Heart right ventricle (tissue), 16 donors: ENCODE measurements at regions not wholly inside any gene's neighbourhood (a gene's known extent, or its start where the extent isn't known, plus 50 kb on each side); places are given as distances from the start of the nearest gene placed in this dataset.
A peak's percentile ranks its signal among the peaks of the same experiment; 100 is the strongest.

Experiments
- ATAC-seq, 8 donors: fragments of 200-7000 bp; cut with Tn5 transposase; one replicate each; pipeline ENCODE4 v1.9.1; 2020; ENCODE audit warnings: mild to moderate bottlenecking in 8 of 8, moderate library complexity in 8 of 8, moderate number of reproducible peaks in 1 of 8
- DNase-seq, 2 donors: peaks; one replicate each; pipeline ENCODE4 v3.0.0-alpha.2; 2020
- H3K27ac ChIP-seq, 10 donors: fragments of 200-600 bp; sonication (generic) in 2 of 10; one replicate each; pipeline versions ENCODE4 v1.5.0 to v1.8.0; 2020 to 2022; ENCODE audit warnings: mild to moderate bottlenecking in 3 of 10
- H3K27me3 ChIP-seq, 7 donors: fragments of 200-600 bp; one replicate each; pipeline ENCODE4 v1.8.0; 2021 to 2022; ENCODE audit warnings: mild to moderate bottlenecking in 2 of 7
- H3K36me3 ChIP-seq, 9 donors: fragments of 200-600 bp; sonication (generic) in 1 of 9; one replicate each; pipeline versions ENCODE4 v1.5.0 to v1.8.0; 2020 to 2022; ENCODE audit warnings: mild to moderate bottlenecking in 2 of 9
- H3K4me1 ChIP-seq, 9 donors: fragments of 200-600 bp; sonication (generic) in 1 of 9; one replicate each; pipeline versions ENCODE4 v1.5.0 to v1.8.0; 2020 to 2022; ENCODE audit warnings: mild to moderate bottlenecking in 4 of 9
- H3K4me3 ChIP-seq, 10 donors: fragments of 200-600 bp; sonication (generic) in 2 of 10; one replicate each; pipeline versions ENCODE4 v1.5.0 to v1.8.0; 2020 to 2022; ENCODE audit warnings: mild to moderate bottlenecking in 7 of 10, moderate library complexity in 2 of 10
- H3K9me3 ChIP-seq, 11 donors: fragments of 200-600 bp in 10 of 11; sonication (generic) in 2 of 11; one replicate each; pipeline versions ENCODE4 v1.5.0 to v1.8.0; 2013 to 2022; ENCODE audit warnings: mild to moderate bottlenecking in 2 of 11, control low read depth in 1 of 11, moderate library complexity in 1 of 11
- WGBS, 2 donors: extraction: QIAGEN DNeasy Blood & Tissue Kit; methylation state at CpG; one replicate each; pipeline ENCODE4 v1.1.7; 2013; ENCODE audit warnings: inconsistent platforms in 1 of 2; 5-methylcytosine and 5-hydroxymethylcytosine counted together
- intact Hi-C, 10 donors: fragments of 100-400 bp; cut with DNase I; formaldehyde crosslinking; loops; one replicate each; pipeline versions ENCODE4 v1.11.1 to v1.14.2; 2022
- TF ChIP-seq, protein P1 (sequence below), 9 donors: fragments of 200-600 bp; sonication (generic) in 2 of 9; IDR thresholded peaks; one replicate each; pipeline versions ENCODE4 v1.5.0 to v1.8.0; 2021 to 2022; ENCODE audit warnings: antibody characterized with exemption in 9 of 9, mild to moderate bottlenecking in 5 of 9, moderate library complexity in 1 of 9
- donor health status: Arrhythmogenic right ventricular cardiomyopathy.
- donor health status: ischemic (EF 13 %, LVEDD 7.1; RV severe dilation, severe dysfunction).
- donor health status: healthy with polysubstance abuse.
- donor health status: DM: no; HTN: yes; CAD: no.
- donor health status: DM: no; HTN: no; CAD: no.
- donor health status: ischemic (EF 25% LVEDD 6.9; RV normal size, moderate dysfunction).
- donor health status: ischemic (EF 25% LVEDD 5.7; RV mildly dilated, moderate dysfunction).
- donor health status: healthy.
- donor health status: DM: yes; HTN: yes; CAD: no.
- donor health status: Ischemic cardiomyopathy.
- donor health status: ischemic (EF 35%, LVEDD 5.7; RV mildly dilated, moderate dysfunction).
- donor health status: nonischemic (EF 11% LVEDD 7.7; RV severe dilation, severe dysfunction).
- donor health status: DM: yes; HTN: yes; CAD: no.
- donor health status: PGD.
- donor health status: ischemic (EF 29% LVEDD 5.4; RV normal size, mild dysfunction).
- donor health status: nonischemic (EF 23%, LVEDD 6.1; RV moderate dilation, normal function).

DNA sequence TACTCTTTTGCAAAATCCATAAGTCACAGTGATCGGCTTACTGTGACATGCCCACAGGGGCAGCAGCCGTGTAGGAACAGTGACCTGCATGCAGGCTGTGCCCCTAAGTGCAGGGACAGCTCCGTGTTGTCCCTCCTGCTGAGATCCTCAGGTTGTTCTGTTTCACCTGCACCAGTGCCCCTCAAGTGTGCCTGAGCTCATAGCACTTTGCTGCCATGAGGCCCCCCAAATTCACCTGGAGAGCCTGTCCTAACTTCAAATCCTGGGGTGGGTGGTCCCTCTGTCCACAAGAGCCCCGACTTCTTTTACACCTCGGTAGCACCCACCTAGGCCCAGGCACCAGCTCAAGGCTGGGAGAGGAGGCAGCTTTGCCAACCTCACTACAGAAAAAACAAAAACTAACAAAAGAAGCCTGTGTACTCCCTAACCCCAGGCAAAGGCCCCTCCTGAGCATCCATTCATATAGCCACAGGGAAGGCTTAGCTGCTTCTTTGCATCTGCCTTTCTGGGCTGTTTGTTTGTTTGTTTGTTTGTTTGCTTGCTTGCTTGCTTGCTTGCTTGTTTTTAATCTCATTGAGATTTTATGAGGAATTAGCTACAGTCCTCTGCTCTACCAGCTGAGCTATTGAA, 214.5 kb downstream of the AUH start:
- TF ChIP-seq, protein P1, sequence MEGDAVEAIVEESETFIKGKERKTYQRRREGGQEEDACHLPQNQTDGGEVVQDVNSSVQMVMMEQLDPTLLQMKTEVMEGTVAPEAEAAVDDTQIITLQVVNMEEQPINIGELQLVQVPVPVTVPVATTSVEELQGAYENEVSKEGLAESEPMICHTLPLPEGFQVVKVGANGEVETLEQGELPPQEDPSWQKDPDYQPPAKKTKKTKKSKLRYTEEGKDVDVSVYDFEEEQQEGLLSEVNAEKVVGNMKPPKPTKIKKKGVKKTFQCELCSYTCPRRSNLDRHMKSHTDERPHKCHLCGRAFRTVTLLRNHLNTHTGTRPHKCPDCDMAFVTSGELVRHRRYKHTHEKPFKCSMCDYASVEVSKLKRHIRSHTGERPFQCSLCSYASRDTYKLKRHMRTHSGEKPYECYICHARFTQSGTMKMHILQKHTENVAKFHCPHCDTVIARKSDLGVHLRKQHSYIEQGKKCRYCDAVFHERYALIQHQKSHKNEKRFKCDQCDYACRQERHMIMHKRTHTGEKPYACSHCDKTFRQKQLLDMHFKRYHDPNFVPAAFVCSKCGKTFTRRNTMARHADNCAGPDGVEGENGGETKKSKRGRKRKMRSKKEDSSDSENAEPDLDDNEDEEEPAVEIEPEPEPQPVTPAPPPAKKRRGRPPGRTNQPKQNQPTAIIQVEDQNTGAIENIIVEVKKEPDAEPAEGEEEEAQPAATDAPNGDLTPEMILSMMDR (IDR thresholded peaks at IDR 0.05), result no peak
- Histone ChIP-seq H3K4me3 (no peak overlapping the region), H3K36me3 (no peaks in the 10 kb centered on the region), H3K9me3 (peaks cover 0 to 12% (median 0%) of the 10 kb centered on the region in 11 donors), H3K27me3 (no peaks in the 10 kb centered on the region), H3K27ac (peak overlapping the region in 1 of 10 donors; percentile 40), H3K4me1 (peaks cover 0 to 51% (median 0%) of the 10 kb centered on the region in 9 donors)
- intact Hi-C loops, result no loop called here
- 79 to 88% methylated on average over 5 of the region's 5 CpGs for WGBS, 2 donors
- ATAC-seq (no peak), DNase-seq (no peak)

DNA sequence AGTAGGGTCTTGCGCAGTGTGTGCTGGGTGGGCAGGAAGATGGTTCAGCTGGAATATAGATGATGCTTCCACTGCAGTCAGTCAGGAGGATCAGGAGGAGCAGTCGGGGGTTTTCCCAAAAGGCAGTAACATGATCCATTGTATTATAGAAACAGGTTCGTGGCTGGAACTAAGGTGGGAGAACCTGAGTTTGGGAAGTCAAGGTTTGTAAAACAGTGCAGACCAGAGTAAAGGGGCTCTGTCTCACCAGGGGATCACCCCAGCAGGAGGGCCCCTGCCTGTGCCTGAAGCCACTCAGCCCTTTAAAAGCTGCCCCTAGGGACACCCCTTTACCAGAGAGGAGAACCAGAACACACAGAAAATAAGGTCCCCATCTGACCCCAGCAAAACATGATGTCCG, 213.4 kb downstream of the AUH start:
- H3K27me3 ChIP-seq, result no peaks in the 10 kb centered on the region
- peak overlapping the region in 1 of 10 donors; percentile 26 for H3K27ac ChIP-seq
- 49 to 50% methylated on average over 4 of the region's 4 CpGs for WGBS, 2 donors
- DNase-seq, result no peak
- TF ChIP-seq, protein P1 (IDR thresholded peaks at IDR 0.05), result no peak
- ATAC-seq, result no peak
- no peak overlapping the region for H3K4me3 ChIP-seq
- H3K9me3 ChIP-seq, result peaks cover 0 to 12% (median 0%) of the 10 kb centered on the region in 11 donors
- intact Hi-C loops, result no loop called here
- peaks cover 0 to 51% (median 0%) of the 10 kb centered on the region in 9 donors for H3K4me1 ChIP-seq
- H3K36me3 ChIP-seq, result no peaks in the 10 kb centered on the region

DNA sequence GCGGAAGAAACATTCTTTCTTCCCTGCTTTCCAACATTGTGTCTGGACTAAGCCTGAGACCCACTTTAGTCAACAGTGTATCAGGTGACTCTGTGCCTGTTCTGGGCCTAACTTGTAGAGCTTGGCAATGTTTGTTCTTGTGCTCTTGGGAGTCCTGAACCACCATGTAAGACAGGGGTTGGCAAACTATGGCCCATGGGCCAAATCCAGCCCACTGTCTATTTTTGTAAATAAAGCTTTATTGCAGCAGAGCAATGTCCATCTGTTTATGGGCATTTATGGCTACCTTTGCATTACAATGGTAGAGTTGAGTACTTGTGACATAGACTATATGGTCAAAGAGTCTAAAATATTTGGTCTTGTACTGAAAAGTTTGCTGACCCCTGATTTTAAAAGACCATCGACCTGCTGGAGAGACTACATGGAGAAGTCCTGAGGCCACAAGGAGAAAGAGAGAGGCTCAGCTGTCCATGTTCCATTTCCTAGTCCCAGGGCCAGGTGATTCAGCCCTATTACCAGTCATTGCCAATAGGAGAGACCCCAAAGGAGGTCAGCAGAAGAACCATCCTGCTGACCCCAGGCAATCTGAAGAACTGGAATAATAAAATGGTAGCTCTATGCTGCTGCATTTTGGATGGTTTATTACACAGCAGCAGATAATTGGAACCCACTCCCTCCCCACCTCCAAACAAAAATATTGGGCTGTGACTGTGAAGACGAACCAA, 211.3 kb downstream of the AUH start:
- peak overlapping the region in 1 of 10 donors; percentile 81 for H3K27ac ChIP-seq
- intact Hi-C loops, result loop anchor here in 1 of 10 donors (10.0 kb wide), 1 partner anchor 46 kb away; no protein-coding TSS in a partner anchor
- DNase-seq (no peak), ATAC-seq (no peak)
- WGBS, 2 donors, result 86 to 93% methylated on average over 3 of the region's 3 CpGs
- H3K36me3 ChIP-seq, result no peaks in the 10 kb centered on the region
- H3K4me1 ChIP-seq, result peaks cover 0 to 51% (median 0%) of the 10 kb centered on the region in 9 donors
- H3K9me3 ChIP-seq, result peaks cover 0 to 12% (median 0%) of the 10 kb centered on the region in 11 donors
- no peak overlapping the region for H3K4me3 ChIP-seq
- H3K27me3 ChIP-seq, result no peaks in the 10 kb centered on the region
- TF ChIP-seq, protein P1 (IDR thresholded peaks at IDR 0.05), result no peak

DNA sequence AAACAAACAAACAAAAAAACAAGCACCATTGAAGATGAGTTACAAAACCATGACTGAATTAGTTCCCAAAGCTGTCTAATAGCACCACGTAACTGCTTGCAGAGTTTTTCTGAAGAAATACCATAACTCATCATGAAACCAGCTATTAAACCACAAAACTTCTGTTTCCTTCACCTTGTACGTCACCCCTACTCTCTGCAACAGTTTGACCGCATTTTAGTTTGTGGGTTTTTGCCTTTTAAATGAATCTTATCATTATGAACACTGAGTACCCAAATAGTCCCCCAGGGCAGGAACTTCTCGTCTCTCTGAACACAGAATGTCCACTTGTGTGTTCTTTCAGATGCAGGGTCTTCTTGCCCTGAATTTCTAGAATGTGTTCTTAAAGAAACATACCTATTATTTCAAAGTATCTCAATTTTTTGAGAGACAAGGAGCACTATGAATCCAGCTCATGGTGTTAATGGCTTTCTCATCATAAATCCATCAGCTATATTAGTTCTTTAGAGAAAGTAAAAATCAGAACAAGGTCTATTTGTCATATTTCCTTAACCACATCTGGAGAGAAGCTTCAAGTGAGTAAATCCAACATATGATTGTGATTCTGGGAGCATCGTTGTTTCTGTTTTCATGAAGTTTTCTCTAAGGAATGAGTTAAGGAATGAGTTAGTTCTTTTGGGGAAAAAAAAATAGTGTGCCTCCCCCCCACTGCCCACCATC, 210.6 kb downstream of the AUH start:
- H3K4me1 ChIP-seq, result peaks cover 0 to 50% (median 0%) of the 10 kb centered on the region in 9 donors
- peaks cover 0 to 12% (median 0%) of the 10 kb centered on the region in 11 donors for H3K9me3 ChIP-seq
- H3K36me3 ChIP-seq, result no peaks in the 10 kb centered on the region
- no peaks in the 10 kb centered on the region for H3K27me3 ChIP-seq
- ATAC-seq (peak in 6 of 8 donors; percentile 21 to 56 (median 36)), DNase-seq (no peak)
- WGBS, 2 donors, result 81 to 83% methylated on average over 5 of the region's 5 CpGs
- peak overlapping the region in 1 of 10 donors; percentile 81 for H3K27ac ChIP-seq
- intact Hi-C loops, result loop anchor here in 1 of 10 donors (10.0 kb wide), 1 partner anchor 46 kb away; no protein-coding TSS in a partner anchor
- no peak overlapping the region for H3K4me3 ChIP-seq
- TF ChIP-seq, protein P1 (IDR thresholded peaks at IDR 0.05), result no peak
